Caco-2 (cell line): ENCODE measurements at regions not wholly inside any gene's neighbourhood (a gene's known extent, or its start where the extent isn't known, plus 50 kb on each side); places are given as distances from the start of the nearest gene placed in this dataset.

Source experiments
- BruUV-seq: library from RNA; stranded (reverse); fragments of 400-500 nt; replicated peaks from 2 replicates; lab custom pipeline; 2021; lab: Mats Ljungman, UMichigan
- CTCF ChIA-PET: fragments of 300-600 bp; sonication (Branson Sonifier 250); formaldehyde crosslinking; loops from one replicate; lab custom pipeline; 2022; ENCODE audit warnings: antibody characterized with exemption; lab: Charles Lee
- POLR2A ChIA-PET: fragments of 300-600 bp; sonication (Branson Sonifier 250); formaldehyde crosslinking; loops from one replicate; lab custom pipeline; 2022; ENCODE audit warnings: antibody characterized with exemption; lab: Charles Lee
- DNase-seq, 2 experiments: peaks; one replicate each; pipeline versions ENCODE4 v3.0.0 to v3.0.0-alpha.2; 2020 to 2022
- H3K27me3 ChIP-seq: replicated peaks from 2 replicates; pipeline ENCODE4 v1.6.0; 2011; ENCODE audit warnings: low read length; ENCODE audit not compliant: control insufficient read depth, insufficient read depth
- H3K36me3 ChIP-seq: 2 replicates; pipeline ENCODE4 v1.5.1; 2011; ENCODE audit warnings: low read length; ENCODE audit not compliant: control insufficient read depth, insufficient read depth
- H3K4me1 ChIP-seq: fragments of 250-450 bp; sonication (Bioruptor Pico); 2 replicates; pipeline ENCODE4 v1.5.1; 2020; ENCODE audit warnings: mild to moderate bottlenecking
- H3K4me3 ChIP-seq: 2 replicates; pipeline ENCODE4 v1.5.1; 2011; ENCODE audit warnings: low read depth, mild to moderate bottlenecking, control low read depth, low read length
- H3K9me3 ChIP-seq: fragments of 250-450 bp; sonication (Bioruptor Pico); 2 replicates; pipeline ENCODE4 v1.5.1; 2020; ENCODE audit warnings: mild to moderate bottlenecking, moderate library complexity
- H3K27ac Mint-ChIP-seq: one replicate; pipeline ENCODE4 v1.8.0; 2022; ENCODE audit warnings: mixed read lengths; ENCODE audit not compliant: unreplicated experiment
- H3K27me3 Mint-ChIP-seq: one replicate; pipeline ENCODE4 v1.8.0; 2022; ENCODE audit warnings: mixed read lengths; ENCODE audit not compliant: insufficient read depth, unreplicated experiment
- H3K36me3 Mint-ChIP-seq: one replicate; pipeline ENCODE4 v1.8.0; 2022; ENCODE audit warnings: mild to moderate bottlenecking, mixed read lengths; ENCODE audit not compliant: insufficient read depth, unreplicated experiment
- H3K4me1 Mint-ChIP-seq: one replicate; pipeline ENCODE4 v1.8.0; 2022; ENCODE audit warnings: low read depth, mixed read lengths; ENCODE audit not compliant: unreplicated experiment
- H3K4me3 Mint-ChIP-seq: one replicate; pipeline ENCODE4 v1.8.0; 2022; ENCODE audit warnings: mild to moderate bottlenecking, moderate library complexity, mixed read lengths; ENCODE audit not compliant: unreplicated experiment
- H3K9me3 Mint-ChIP-seq: one replicate; pipeline ENCODE4 v1.8.0; 2022; ENCODE audit warnings: mixed read lengths; ENCODE audit not compliant: unreplicated experiment
- intact Hi-C: fragments of 100-400 bp; cut with micrococcal nuclease; formaldehyde crosslinking; loops from one replicate; pipeline ENCODE4 v1.10.0; 2022; ENCODE audit not compliant: unreplicated experiment
- TF ChIP-seq, protein P1 (sequence below), 2 experiments: fragments of 200-600 bp in 1 of 2; IDR thresholded peaks; 1 replicate in 1 of 2; 2 replicates in 1 of 2; pipeline versions ENCODE4 v1.5.1 to v1.8.0; 2011 to 2022; ENCODE audit warnings: antibody characterized with exemption in 1 of 2, control low read depth in 1 of 2, inconsistent platforms in 1 of 2, low read depth in 1 of 2, low read length in 1 of 2, mild to moderate bottlenecking in 1 of 2, moderate library complexity in 1 of 2; ENCODE audit not compliant: insufficient read depth in 1 of 2, severe bottlenecking in 1 of 2, unreplicated experiment in 1 of 2

DNA sequence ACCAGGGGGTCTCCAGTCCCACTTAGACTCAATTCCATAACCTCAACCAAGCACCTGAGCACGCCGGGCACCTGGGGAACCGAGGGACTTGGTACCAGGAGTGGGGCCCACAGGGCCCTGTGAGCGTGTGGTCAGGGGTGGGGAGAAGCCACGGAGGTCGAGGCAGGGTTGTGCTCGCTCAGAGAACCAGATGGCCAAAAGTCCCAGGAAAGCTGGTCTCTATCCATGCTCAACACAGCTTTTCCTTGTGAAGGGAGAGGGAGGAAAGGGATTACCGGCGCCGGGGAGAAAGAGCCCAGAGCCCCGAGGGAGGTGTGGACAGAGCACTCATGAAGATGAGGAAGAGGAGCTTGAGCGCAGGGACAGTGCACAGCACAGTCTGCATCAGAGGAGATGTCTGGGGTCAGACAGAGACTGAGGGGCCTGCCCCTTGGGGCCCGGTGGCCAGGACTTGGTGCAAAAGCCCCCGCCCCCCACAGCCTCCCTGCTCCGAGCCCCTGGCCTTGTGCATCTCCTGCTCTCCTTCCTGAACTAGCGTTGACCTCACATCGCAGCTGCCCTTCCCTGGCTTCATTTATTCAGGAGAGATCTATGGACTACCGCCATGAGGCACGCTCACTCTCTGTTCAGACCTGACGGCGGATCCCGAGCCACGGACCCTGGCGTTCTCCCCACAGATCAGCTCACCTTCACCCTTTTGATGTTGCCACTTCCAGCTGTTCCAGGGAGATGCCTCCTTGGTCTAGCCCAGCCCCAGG is 355.4 kb upstream of the TNRC6C start:
- no peaks in the 10 kb centered on the region for H3K9me3 ChIP-seq
- CTCF ChIA-PET = interaction anchor here (0.6 kb wide), 1 partner anchor 20 kb away, joined by 4 read pairs; no protein-coding TSS in a partner anchor
- intact Hi-C loops = no loop called here

DNA sequence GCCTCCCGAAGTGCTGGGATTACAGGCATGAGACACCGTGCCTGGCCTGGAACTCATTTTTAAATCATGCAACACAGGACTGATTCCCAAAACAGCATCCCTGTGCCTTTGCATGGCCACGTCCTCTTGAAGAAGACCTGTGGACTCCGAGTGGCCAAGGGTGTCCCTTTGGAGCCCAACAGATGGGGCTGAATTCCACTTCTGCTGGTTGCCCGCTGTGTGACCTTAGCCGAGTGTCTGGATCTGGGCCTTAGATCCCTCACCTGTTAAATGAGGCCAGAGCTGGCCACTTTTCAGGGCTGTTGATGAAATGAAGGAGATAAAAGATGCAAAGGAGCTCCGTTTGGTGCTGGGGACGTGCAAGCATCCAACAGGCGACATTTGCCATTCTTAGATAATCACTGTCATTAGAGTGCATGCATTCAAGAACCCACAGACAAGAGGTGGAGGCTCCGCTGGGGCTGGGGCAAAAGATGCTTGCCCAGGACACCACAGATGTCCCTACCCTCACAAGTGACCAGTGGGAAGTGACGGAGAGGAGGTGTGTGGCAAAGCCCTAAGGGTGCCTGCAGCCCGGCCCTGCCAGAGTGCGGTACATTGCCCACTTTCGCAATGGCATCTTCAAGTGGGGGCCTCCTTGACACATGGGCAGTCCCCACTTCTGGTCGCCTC is 354.1 kb upstream of the TNRC6C start:
- no peak overlapping the region for H3K27ac Mint-ChIP-seq
- CTCF ChIA-PET = no interaction called here

More for the DNA sequence above, 355.4 kb upstream of the TNRC6C start:
- H3K27ac Mint-ChIP-seq = no peak overlapping the region
- H3K27me3 Mint-ChIP-seq = peaks cover 19% of the 10 kb centered on the region
- TF ChIP-seq, protein P1, sequence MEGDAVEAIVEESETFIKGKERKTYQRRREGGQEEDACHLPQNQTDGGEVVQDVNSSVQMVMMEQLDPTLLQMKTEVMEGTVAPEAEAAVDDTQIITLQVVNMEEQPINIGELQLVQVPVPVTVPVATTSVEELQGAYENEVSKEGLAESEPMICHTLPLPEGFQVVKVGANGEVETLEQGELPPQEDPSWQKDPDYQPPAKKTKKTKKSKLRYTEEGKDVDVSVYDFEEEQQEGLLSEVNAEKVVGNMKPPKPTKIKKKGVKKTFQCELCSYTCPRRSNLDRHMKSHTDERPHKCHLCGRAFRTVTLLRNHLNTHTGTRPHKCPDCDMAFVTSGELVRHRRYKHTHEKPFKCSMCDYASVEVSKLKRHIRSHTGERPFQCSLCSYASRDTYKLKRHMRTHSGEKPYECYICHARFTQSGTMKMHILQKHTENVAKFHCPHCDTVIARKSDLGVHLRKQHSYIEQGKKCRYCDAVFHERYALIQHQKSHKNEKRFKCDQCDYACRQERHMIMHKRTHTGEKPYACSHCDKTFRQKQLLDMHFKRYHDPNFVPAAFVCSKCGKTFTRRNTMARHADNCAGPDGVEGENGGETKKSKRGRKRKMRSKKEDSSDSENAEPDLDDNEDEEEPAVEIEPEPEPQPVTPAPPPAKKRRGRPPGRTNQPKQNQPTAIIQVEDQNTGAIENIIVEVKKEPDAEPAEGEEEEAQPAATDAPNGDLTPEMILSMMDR (IDR thresholded peaks at IDR 0.05; ENCODE audit: insufficient read depth in 1 of 2, low read depth in 1 of 2, low read length in 1 of 2, severe bottlenecking in 1 of 2, unreplicated experiment in 1 of 2) = no peak
- POLR2A ChIA-PET = no interaction called here
- H3K4me3 ChIP-seq = no peak overlapping the region
- no peaks in the 10 kb centered on the region for H3K36me3 ChIP-seq
- H3K4me1 Mint-ChIP-seq = no peaks in the 10 kb centered on the region
- BruUV-seq = no TSS peak
- H3K4me3 Mint-ChIP-seq = no peak overlapping the region
- no peaks in the 10 kb centered on the region for H3K27me3 ChIP-seq
- H3K36me3 Mint-ChIP-seq = no peaks in the 10 kb centered on the region
- H3K9me3 Mint-ChIP-seq = no peaks in the 10 kb centered on the region
- DNase-seq = no peak
- no peaks in the 10 kb centered on the region for H3K4me1 ChIP-seq

GRCh38 chr17:77604973-77605313 is 353.6 kb upstream of the TNRC6C start:
- H3K36me3 ChIP-seq = no peaks in the 10 kb centered on the region
- H3K27me3 ChIP-seq = no peaks in the 10 kb centered on the region
- H3K9me3 ChIP-seq = no peaks in the 10 kb centered on the region
- TF ChIP-seq, protein P1 (IDR thresholded peaks at IDR 0.05; ENCODE audit: insufficient read depth in 1 of 2, low read depth in 1 of 2, low read length in 1 of 2, severe bottlenecking in 1 of 2, unreplicated experiment in 1 of 2) = no peak
- no TSS peak for BruUV-seq
- CTCF ChIA-PET = no interaction called here
- intact Hi-C loops = no loop called here
- no peak overlapping the region for H3K27ac Mint-ChIP-seq
- no peaks in the 10 kb centered on the region for H3K9me3 Mint-ChIP-seq
- H3K4me1 Mint-ChIP-seq = no peaks in the 10 kb centered on the region
- no peak overlapping the region for H3K4me3 ChIP-seq
- DNase-seq = no peak
- no peak overlapping the region for H3K4me3 Mint-ChIP-seq
- peaks cover 31% of the 10 kb centered on the region for H3K27me3 Mint-ChIP-seq
- no peaks in the 10 kb centered on the region for H3K36me3 Mint-ChIP-seq
- POLR2A ChIA-PET = no interaction called here
- H3K4me1 ChIP-seq = no peaks in the 10 kb centered on the region

More for the DNA sequence above, 354.1 kb upstream of the TNRC6C start:
- TF ChIP-seq, protein P1 (IDR thresholded peaks at IDR 0.05; ENCODE audit: insufficient read depth in 1 of 2, low read depth in 1 of 2, low read length in 1 of 2, severe bottlenecking in 1 of 2, unreplicated experiment in 1 of 2) = no peak
- Histone ChIP-seq H3K4me3 (no peak overlapping the region), H3K4me1 (no peaks in the 10 kb centered on the region), H3K36me3 (no peaks in the 10 kb centered on the region), H3K9me3 (no peaks in the 10 kb centered on the region), H3K27me3 (no peaks in the 10 kb centered on the region)
- DNase-seq = no peak
- intact Hi-C loops = no loop called here
- H3K27me3 Mint-ChIP-seq = peaks cover 29% of the 10 kb centered on the region
- POLR2A ChIA-PET = no interaction called here
- no peaks in the 10 kb centered on the region for H3K9me3 Mint-ChIP-seq
- no peak overlapping the region for H3K4me3 Mint-ChIP-seq
- no TSS peak for BruUV-seq
- H3K36me3 Mint-ChIP-seq = no peaks in the 10 kb centered on the region
- H3K4me1 Mint-ChIP-seq = no peaks in the 10 kb centered on the region
